ENCODE measurements at regions not wholly inside any gene's neighbourhood (a gene's known extent, or its start where the extent isn't known, plus 50 kb on each side); places are given as distances from the start of the nearest gene placed in this dataset.

GRCh38 chr11:119788096-119788883 is 59.3 kb upstream of the NECTIN1 start:
- no peak for DNase-seq

DNA sequence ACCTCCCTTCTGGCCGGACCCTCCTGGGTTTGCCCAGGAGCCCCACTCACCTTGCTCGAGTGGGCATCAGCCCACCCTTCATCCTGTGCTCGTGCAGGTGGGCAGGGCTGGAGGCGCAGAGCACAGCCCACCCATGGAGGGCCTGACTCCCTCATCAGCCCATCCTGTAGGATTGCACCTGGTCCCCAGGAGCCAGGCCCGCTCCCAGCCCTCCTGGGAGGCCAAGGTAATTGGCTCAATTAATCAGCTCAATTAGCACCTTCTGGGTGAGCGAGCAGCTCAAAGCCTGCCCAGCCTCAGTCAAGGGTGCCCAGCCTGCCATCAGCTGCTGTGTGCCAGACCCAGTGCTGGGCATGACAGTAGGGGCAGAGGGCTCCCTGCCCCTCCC is 58.1 kb upstream of the NECTIN1 start:
- DNase-seq = no peak

DNA sequence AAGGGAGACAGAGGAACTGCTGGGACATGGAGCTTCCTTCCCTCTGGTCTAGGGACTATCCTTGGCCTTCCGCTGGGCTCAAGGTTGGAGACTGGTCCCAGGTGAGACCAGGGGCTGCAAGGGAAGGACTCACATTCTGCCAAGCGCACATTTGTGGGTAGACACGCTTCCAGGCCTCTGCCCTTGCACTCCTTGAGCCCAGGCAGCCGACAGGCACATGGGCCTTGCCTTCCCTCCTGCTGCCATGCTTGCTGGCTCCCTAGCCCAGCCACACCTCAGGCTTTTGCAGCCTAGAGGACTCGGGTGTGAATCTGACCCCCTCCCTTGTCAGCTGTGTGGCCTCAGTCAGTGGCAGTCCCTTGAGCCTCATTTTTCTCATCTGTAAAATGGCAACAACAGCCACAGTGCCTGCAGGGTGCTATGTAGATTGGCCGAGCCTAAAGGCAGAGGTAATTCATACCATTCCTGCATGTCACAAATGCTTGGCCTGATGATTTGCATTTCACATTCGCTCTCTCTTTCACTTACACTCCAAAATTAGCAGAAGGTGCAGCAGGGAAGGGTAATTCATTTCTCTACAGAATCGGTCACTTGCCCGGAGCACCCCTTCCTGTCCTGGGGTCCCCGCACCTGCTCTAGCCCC is 57.6 kb upstream of the NECTIN1 start:
- DNase-seq = no peak

DNA sequence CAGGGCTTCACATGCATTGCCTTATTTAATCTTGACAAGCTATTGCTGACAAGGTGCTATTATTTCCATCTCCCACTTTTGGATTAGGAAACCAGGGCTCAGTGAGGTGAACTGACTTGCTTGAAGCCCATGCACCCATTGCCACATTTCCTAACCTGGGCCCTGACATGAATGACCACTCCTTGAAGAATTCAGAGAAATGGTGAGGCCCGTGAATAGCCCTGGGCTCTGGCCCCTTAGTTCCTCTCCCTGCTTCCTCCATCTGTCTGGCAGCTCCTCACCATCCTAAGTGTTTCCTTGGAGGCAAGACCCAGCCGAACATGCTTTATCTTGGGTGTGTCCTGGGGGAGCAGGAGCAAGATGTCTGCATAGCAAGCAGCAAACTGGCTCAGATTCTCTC is 56.1 kb upstream of the NECTIN1 start:
- DNase-seq = no peak

DNA sequence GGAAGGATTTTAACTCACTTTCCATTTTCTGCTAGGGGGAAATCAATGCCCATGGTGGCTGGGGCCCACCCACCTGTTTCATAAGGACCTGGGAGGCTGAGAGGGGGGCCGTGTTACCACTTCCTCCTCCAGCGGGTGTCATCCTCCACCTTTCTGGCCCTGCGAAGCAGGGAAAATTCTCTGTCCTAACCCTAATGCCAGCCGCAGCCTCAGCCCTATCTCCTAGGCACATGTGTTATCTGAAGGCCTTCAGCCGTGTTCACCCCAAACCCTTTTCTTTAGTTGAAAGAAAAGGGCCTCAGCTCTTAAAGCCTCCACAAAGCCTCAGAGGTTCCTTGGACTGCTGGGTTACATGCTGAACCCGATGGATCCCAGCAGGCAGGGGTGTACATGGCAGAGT is 55.4 kb upstream of the NECTIN1 start:
- DNase-seq = no peak

DNA sequence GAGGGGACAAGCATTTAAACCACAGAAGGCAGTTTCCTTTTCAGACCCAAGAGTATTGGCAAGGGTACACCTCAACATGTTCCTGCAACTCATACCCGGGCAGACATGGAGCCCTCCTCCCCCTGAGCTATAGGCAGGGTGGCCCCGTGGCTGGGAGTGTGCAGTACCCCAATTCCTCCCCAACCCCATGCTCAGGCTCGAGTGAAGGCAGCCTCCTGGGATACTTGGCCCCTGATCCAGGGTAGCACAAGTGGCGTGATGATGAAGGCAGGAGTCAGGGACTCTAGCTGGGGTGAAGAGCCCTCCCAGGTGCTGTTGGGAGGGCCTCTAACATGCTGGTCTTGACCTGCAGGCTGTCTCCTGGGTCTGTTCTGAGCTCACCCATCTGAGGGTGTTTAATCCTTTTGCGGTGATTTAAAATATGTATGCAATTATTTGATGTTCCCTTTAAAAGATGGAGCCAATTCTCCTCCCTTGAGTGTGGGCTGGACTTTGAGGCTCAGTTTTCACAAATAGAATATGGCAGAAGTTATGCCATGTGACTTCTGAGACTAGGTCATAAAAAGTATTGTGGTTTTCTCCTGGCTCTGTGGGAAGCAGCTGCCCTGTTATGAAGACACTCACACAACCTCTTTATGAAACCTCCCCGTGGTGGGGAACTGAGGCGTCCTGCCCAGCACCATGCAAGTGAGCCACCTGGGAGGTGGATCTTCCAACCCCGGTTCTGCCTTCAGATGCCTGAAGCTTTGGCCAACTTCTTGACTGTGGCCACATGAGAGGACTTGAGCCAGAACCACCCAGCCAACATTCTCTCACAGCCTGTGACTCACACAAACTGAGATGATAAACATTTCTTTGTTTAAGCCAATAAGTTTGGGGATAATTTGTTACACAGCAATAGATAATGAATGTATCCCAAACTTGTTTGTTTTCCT is 54.7 kb upstream of the NECTIN1 start:
- DNase-seq = no peak

DNA sequence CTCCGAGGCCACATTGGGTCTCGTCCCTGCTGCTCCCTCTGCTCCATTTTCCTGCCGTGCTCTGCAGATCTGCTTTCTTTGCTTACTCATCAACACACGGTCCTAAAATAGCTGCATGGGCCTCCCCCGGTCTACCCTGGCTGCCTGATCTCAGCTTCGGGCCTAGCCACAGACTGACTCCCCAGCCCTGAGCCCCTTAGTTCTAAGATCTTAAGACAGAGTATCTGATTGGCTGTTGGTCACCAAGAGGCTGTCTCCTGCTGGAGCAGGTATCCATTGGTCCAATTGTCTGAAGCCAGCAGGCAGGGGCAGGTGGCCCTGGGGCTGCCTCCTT is 53.7 kb upstream of the NECTIN1 start:
- no peak for DNase-seq

- no peak for DNase-seq
Observed at GRCh38 chr11:119782006-119782738, 53.2 kb upstream of the NECTIN1 start.

DNA sequence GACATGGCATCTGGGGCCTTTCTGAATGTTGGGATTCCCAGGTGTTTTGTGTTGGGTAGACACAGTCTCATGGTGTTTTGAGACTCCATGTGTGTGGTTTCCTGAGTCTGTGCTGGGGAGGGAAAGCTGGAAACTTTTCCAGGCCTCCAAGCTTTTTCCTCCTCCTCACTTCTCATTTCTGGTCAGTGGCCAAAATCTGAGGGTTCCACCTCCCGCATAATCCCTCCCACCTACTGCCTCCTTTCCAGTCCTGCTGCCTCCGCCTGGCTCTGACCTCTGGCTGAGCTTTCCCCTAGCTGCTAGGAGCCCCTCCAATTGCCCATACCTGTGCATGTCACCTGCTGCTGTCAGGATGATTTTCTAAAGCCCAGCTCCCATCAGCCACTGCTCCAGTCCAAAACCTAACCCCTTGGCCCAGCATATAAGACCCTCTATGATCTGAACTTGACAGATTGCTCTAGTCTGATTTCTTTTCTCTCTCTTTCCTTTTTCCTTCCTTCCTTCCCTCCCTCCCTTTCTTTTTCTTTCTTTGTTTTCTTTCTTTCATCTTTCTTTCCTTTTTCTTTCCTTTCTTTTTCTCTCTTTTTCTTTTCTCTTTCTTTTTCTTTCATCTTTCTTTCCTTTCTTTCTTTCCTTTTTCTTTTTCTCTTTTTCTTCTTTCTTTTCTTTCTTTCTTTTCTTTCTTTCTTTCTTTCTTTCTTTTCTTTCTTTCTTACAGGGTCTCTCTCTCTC is 51.4 kb upstream of the NECTIN1 start:
- no peak for DNase-seq

GRCh38 chr11:119779195-119780071 is 50.4 kb upstream of the NECTIN1 start:
- DNase-seq = no peak
